GM21737 (cell line): ENCODE measurements at regions not wholly inside any gene's neighbourhood (a gene's known extent, or its start where the extent isn't known, plus 50 kb on each side); places are given as distances from the start of the nearest gene placed in this dataset.
"Not testable (repeated sequence)": the region's sequence is repeated elsewhere in the genome, so short reads cannot be mapped to it uniquely, and the experiment has no call there.

ENCODE experiments used
- ATAC-seq: cut with Tn5 transposase; IDR thresholded peaks from one replicate; pipeline ENCODE4 v1.9.1; 2021; ENCODE audit warnings: mild to moderate bottlenecking, moderate library complexity; ENCODE audit not compliant: unreplicated experiment

DNA sequence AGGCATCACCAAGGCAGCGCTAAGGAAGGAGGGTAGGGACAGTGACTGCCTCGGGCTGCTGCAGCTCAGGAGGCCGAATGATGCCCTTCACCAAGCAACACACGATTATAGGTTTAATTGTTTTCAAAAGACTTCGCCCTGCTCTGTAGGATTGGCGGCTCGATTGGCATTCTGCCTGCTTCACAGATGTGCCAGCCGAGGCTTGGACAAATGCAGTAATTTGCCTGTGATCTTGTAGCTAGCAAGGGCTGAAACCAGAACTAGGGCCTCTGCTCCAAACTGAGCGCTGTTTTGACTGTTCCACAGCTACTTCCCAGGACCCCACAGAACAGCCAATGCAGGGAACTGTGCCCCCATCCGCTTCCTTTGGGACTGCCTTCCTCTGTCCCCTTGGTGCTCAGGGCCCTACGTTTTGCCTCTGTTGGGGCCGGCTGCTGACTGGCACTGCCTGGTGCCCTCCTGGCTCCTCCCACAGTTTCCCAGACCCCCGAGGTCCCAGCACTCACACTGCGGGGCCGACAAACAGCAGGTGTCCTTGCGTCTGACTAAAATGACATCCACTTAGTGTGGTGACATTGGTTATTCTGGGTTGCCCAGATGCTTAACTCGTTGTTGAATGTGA lies 62.6 kb upstream of the EN2 start:
- ATAC-seq, result no peak

GRCh38 chr7:155396661-155397060 lies 61.3 kb upstream of the EN2 start:
- ATAC-seq, result no peak

- ATAC-seq, result not testable (repeated sequence)
Observed at GRCh38 chr7:155397758-155398714, 59.9 kb upstream of the EN2 start.

DNA sequence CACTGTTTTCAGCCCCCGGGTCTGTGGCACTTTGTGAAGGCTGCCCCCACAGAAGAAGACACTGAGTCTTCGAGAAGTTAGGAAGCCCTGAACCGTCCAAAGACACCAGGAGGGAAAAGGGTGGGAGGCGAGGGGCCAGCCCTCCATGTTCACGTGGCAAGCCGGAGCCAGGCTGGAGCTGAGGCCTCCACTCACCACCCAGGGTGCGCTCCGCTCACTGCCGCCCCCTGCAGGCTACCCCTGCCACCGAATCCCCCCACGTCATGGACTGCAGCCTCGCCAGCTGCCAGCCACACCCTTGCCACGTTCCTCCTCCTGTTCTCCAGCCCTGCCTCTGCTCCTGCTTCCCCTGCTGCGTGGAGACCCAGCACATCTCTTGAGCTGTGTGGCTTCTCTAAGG lies 59.0 kb upstream of the EN2 start:
- ATAC-seq, result no peak

DNA sequence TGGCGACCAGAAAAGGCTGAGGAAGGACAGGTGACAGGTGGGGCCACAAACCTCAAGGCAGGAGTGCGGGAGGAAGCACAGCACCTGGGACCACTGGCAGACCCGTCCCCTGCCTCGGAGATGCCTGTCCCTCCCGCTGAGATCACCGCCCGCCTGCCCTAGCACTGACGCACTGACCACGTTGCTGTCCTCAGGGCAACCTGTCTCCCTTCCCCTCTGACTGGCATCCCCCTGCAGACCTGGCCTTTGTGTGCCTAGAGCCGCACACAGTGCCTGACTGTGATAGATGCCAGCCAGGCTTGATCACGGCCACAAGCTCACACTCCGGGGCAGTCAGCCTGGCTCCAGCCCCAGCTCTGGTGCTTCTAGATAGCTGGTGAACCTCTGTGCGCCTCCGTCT lies 58.4 kb upstream of the EN2 start:
- ATAC-seq, result no peak

GRCh38 chr7:155401231-155401630 lies 56.7 kb upstream of the EN2 start:
- no peak for ATAC-seq

DNA sequence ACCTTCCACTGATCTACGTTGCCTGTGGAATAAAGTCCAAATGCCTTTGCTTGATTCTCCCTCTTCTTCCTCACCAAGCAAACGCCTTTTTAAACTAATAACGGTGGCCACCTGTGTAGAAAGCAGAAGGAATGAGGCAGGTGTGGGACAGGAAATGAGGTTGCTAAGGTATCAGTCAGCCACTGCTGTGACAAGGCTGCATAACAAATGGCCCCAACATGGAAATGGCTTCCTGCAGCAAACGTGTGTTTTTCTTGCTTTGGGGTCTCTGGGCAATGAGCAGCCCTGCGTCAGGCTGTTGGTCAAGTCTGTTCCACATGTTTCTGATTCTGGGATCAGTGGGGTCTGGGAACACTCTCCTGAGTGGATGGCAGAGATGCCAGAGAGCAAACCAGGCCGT lies 56.0 kb upstream of the EN2 start:
- ATAC-seq, result no peak

DNA sequence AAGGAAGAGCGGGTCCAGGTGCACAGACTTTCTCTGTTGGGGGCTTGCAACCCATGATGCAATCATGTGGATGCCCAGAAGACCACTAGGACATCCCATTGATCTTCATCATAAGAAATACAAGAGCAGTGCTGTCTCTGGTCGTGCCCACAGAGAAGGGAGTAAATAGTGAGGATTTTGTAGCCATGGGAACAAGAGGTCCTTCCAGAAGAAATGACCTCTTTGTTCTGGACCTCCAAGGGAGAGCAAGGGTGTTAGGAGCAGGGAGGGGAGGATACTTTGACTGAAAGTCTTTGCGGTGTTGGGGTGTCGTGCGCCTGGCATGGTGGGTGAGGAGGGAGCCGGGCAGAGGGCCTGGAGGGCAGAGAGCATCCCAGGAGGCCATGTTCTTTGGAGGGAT lies 55.0 kb upstream of the EN2 start:
- no peak for ATAC-seq

DNA sequence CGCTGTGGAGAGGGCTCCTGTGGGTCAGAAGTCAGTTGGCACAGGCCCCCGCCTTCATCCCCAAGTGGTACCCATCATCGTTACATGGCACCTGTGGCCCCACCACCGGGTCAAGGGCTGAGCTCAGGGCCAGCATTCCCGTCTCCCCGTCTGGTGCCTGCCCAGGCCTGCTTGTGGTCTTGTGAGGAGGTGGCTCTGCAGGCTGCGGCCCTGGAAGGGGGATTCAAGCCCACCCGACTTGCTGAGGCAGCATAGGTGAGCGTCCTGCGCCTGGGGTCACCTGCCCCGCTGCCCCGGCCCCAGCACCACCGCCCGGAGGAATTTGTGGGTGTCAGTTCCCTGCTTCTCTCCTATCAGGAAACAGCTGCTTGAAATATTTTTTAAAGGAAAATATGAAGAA lies 53.0 kb upstream of the EN2 start:
- ATAC-seq, result no peak

GRCh38 chr7:155405399-155406318 lies 52.3 kb upstream of the EN2 start:
- no peak for ATAC-seq

DNA sequence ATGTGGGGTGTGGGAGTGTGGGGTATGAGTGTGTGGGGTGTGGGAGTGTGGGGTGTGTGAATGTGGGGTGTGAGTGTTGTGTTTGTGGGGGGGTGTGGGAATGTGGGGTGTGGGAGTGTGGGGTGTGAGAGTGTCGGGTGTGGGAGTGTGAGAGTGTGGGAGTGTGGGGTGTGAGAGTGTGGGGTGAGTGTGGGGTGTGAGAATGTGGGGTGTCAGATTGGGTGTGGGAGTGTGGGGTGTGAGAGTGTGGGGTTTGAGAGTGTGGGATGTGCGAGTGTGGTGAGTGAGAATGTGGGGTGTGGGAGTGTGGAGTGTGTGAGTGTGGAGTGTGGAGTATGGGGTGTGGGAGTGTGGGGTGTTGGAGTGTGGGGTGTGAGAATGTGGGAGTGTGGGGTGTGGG lies 50.1 kb upstream of the EN2 start:
- no peak for ATAC-seq
